Nephron progenitor cell (in vitro differentiated cells): ENCODE measurements at regions not wholly inside any gene's neighbourhood (a gene's known extent, or its start where the extent isn't known, plus 50 kb on each side); places are given as distances from the start of the nearest gene placed in this dataset.

Experiments
- DNase-seq: peaks from one replicate; pipeline ENCODE4 v3.0.0; 2021
- H3K27ac Mint-ChIP-seq: 2 replicates; pipeline ENCODE4 v1.8.0; 2021; ENCODE audit warnings: mild to moderate bottlenecking, moderate library complexity, mixed read lengths
- H3K27me3 Mint-ChIP-seq: 2 replicates; pipeline ENCODE4 v1.8.0; 2021; ENCODE audit warnings: mild to moderate bottlenecking, low read depth, mixed read lengths; ENCODE audit not compliant: poor library complexity
- H3K36me3 Mint-ChIP-seq: 2 replicates; pipeline ENCODE4 v1.8.0; 2021; ENCODE audit warnings: low read depth, mixed read lengths
- H3K4me1 Mint-ChIP-seq: 2 replicates; pipeline ENCODE4 v1.8.0; 2021; ENCODE audit warnings: mixed read lengths
- H3K4me3 Mint-ChIP-seq: 2 replicates; pipeline ENCODE4 v1.8.0; 2021; ENCODE audit warnings: mild to moderate bottlenecking, moderate library complexity, mixed read lengths
- H3K9me3 Mint-ChIP-seq: 2 replicates; pipeline ENCODE4 v1.8.0; 2021; ENCODE audit warnings: mild to moderate bottlenecking, moderate library complexity, mixed read lengths
- TF ChIP-seq, protein P1 (sequence below): fragments of 200-600 bp; sonication (generic); IDR thresholded peaks from 2 replicates; pipeline ENCODE4 v1.5.0; 2021; ENCODE audit warnings: antibody characterized with exemption

DNA sequence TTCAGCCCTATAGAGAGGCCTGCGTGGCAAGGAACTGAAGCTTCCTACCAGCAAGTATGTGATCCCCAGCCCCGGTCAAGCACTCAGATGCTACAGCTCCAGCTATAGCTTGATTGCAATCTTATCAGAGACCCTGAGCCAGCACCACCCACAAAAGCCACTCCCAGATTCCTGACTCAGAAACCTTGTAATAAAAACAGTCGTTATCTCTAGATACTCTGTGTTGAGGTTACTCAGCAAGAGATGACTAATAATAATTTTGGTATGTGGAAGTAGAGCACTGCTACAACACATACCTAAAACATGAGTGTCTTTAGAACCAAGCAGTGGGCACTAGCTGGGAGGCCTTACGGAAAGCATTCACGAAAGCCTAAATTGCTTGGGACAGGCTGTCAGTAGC is 216.9 kb downstream of the UXS1 start:
- TF ChIP-seq, protein P1, sequence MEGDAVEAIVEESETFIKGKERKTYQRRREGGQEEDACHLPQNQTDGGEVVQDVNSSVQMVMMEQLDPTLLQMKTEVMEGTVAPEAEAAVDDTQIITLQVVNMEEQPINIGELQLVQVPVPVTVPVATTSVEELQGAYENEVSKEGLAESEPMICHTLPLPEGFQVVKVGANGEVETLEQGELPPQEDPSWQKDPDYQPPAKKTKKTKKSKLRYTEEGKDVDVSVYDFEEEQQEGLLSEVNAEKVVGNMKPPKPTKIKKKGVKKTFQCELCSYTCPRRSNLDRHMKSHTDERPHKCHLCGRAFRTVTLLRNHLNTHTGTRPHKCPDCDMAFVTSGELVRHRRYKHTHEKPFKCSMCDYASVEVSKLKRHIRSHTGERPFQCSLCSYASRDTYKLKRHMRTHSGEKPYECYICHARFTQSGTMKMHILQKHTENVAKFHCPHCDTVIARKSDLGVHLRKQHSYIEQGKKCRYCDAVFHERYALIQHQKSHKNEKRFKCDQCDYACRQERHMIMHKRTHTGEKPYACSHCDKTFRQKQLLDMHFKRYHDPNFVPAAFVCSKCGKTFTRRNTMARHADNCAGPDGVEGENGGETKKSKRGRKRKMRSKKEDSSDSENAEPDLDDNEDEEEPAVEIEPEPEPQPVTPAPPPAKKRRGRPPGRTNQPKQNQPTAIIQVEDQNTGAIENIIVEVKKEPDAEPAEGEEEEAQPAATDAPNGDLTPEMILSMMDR = no peak
- Mint-ChIP-seq H3K27ac (no peak overlapping the region), H3K27me3 (no peaks in the 10 kb centered on the region), H3K36me3 (peaks cover 23% of the 10 kb centered on the region), H3K4me1 (peaks cover 4% of the 10 kb centered on the region), H3K4me3 (no peak overlapping the region), H3K9me3 (peaks cover 32% of the 10 kb centered on the region)
- DNase-seq = no peak

DNA sequence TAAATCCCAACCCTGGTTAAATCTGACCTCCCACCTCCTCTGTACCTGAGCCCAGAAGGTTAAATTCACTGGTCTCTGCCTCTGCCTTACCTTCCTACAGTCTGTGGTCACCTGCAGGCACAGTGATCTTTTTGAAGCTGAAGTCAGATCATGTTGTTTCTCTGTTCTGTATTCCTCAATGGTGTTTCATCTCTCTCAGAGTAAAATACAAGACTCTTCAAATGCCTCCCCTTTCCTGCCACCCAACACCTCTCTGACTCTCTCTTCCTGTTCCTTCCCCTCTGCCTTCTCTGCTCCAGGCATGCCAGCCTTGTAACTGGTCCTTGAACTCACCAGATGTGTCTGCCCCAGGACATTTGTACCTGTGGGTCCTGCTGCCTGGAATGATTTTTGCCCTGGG is 219.3 kb downstream of the UXS1 start:
- Mint-ChIP-seq H3K27me3 (peaks cover 6% of the 10 kb centered on the region), H3K9me3 (peaks cover 29% of the 10 kb centered on the region), H3K27ac (no peak overlapping the region), H3K4me3 (no peak overlapping the region), H3K36me3 (peaks cover 21% of the 10 kb centered on the region), H3K4me1 (peaks cover 8% of the 10 kb centered on the region)
- DNase-seq = no peak
- TF ChIP-seq, protein P1 = no peak

DNA sequence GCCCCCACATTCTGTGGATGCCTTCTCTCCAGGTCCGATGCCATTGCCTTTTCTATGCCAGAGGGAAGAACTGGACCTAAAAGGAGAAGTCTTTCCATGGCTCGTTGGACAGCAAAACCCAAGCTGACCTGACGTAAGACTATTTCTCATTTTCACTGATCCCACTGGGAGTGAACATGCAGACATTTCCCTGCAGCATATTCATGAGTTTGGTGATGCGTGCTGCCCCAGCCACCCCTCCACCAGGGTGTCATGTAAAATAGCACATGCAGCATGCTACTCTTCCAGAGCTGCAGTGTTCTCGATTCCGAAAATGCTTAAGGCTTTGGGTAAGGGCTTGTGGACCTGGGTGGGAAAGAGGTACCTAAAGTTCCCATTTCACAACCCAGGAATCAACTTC is 221.2 kb downstream of the UXS1 start:
- H3K9me3 Mint-ChIP-seq = peaks cover 18% of the 10 kb centered on the region

DNA sequence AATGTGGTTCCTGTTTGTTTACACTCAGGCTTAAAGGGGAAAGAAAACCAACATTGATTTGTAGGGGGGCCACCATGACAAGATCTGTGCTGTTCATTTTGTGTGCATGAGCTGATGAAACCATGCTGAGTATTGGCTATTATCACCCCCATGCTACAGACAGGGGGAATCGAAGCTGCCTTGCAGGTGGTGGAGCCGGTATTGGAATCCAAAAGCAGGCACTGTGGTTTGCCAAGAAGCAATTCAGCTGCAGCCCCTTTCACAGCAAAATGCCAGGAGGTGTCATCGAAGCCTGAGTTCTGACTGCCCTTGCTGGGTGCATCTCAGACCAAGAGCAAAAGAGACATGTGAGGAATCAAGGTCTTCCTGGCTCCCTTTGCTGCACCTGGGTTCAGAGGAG is 221.9 kb downstream of the UXS1 start:
- H3K36me3 Mint-ChIP-seq = peaks cover 3% of the 10 kb centered on the region
- DNase-seq = no peak
- TF ChIP-seq, protein P1 = no peak
- peaks cover 6% of the 10 kb centered on the region for H3K27me3 Mint-ChIP-seq
- no peak overlapping the region for H3K4me3 Mint-ChIP-seq
- no peak overlapping the region for H3K27ac Mint-ChIP-seq
- peaks cover 8% of the 10 kb centered on the region for H3K4me1 Mint-ChIP-seq
- H3K9me3 Mint-ChIP-seq = peaks cover 12% of the 10 kb centered on the region

More for the DNA sequence above, 221.2 kb downstream of the UXS1 start:
- Mint-ChIP-seq H3K4me3 (no peak overlapping the region), H3K27me3 (peaks cover 6% of the 10 kb centered on the region), H3K27ac (no peak overlapping the region), H3K4me1 (peaks cover 8% of the 10 kb centered on the region), H3K36me3 (peaks cover 9% of the 10 kb centered on the region)
- DNase-seq = no peak
- TF ChIP-seq, protein P1 = no peak

DNA sequence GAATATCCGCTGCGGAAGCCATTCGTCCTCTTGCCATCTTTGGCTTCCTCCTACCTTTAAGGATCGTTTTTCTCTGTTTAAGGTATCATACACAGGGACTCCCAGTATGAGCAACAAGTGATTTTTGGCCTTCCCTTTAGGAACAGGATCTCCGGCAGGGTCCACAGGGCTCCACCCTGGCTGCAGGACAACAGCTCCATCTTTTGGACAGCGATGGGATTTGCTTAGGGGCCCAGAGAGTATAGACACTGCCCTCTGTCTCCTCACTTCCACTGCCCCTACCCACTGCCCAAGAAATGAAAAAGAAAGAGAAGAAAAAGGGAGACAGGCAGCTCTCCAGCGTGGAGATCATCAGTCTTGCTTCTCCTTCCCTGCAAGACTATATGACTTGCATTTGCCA is 224.5 kb downstream of the UXS1 start:
- peaks cover 9% of the 10 kb centered on the region for H3K27me3 Mint-ChIP-seq
- TF ChIP-seq, protein P1 = no peak

DNA sequence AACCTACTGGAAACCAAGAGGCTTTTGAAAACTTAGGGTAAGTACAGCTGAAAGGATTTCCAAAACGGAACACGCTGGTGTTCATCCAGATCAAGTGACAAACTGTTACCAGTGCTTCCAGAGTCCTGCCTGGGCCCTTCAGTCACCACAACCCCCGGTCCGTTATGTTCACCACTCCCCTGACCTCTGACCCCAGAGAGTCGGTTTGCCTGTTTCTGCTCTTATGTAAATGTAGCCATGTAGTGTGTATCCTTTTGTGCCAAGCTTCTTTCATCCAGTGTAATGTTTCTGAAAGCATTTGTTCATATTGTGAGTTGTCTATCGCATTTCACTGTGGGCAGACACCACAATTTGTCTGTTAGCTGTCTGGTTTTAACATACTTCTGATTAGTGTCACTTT is 217.5 kb downstream of the NCK2 start:
- TF ChIP-seq, protein P1 = no peak
- Mint-ChIP-seq H3K36me3 (no peaks in the 10 kb centered on the region), H3K27ac (no peak overlapping the region), H3K4me3 (no peak overlapping the region), H3K4me1 (peaks cover 15% of the 10 kb centered on the region), H3K27me3 (peaks cover 12% of the 10 kb centered on the region), H3K9me3 (peaks cover 24% of the 10 kb centered on the region)
- no peak for DNase-seq

More for the DNA sequence above, 224.5 kb downstream of the UXS1 start:
- Mint-ChIP-seq H3K36me3 (no peaks in the 10 kb centered on the region), H3K4me3 (no peak overlapping the region), H3K9me3 (peaks cover 17% of the 10 kb centered on the region), H3K4me1 (peaks cover 8% of the 10 kb centered on the region), H3K27ac (no peak overlapping the region)
- DNase-seq = no peak
